ENCODE measurements at regions not wholly inside any gene's neighbourhood (a gene's known extent, or its start where the extent isn't known, plus 50 kb on each side); places are given as distances from the start of the nearest gene placed in this dataset.

DNA sequence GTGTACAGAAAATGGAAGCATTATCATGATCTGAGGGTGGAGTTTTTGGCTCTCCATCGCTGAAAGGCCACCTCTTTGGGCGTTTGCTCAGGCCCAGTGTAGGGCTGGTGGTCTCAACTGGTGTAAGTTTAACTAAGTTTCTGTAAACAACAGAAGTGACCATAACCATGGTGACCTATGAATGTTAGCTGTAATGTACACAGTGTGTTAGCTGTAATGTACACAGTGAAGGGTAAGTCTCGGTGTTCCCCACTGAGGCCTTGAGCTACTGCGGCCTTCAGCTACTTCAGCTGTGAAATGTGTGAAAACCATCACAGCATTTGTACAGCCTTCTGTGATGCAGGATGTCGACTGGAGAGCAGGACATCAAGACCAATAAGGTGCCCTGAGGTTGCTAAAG lies 185.2 kb downstream of the MYLK4 start:
- no peak overlapping the region for H3K4me3 ChIP-seq (ENCODE audit: low read length)
- TF ChIP-seq, protein P1, sequence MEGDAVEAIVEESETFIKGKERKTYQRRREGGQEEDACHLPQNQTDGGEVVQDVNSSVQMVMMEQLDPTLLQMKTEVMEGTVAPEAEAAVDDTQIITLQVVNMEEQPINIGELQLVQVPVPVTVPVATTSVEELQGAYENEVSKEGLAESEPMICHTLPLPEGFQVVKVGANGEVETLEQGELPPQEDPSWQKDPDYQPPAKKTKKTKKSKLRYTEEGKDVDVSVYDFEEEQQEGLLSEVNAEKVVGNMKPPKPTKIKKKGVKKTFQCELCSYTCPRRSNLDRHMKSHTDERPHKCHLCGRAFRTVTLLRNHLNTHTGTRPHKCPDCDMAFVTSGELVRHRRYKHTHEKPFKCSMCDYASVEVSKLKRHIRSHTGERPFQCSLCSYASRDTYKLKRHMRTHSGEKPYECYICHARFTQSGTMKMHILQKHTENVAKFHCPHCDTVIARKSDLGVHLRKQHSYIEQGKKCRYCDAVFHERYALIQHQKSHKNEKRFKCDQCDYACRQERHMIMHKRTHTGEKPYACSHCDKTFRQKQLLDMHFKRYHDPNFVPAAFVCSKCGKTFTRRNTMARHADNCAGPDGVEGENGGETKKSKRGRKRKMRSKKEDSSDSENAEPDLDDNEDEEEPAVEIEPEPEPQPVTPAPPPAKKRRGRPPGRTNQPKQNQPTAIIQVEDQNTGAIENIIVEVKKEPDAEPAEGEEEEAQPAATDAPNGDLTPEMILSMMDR (IDR thresholded peaks at IDR 0.05; ENCODE audit: insufficient read depth, low read depth, low read length, missing control alignments): no peak
- DNase-seq (ENCODE audit: low read depth): no peak

DNA sequence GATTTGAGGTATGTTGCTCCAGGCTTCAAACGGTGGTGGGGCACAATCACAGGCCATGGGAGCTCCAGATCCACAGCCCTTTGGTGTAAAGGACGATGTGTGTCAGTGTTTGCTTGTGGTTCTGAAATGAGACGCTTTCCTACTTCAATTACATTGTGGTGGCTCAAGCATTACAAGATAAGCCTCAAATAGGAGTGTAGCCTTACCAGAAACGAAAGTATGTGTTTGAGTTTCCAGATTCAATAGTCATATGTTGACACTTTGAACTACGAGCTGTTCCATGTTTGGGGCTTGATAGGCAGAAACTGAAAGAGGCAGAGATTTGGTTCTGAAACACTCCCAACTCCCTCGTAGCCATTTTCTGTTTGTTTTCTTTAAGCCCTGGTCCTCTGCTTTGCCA lies 187.1 kb downstream of the MYLK4 start:
- DNase-seq (ENCODE audit: low read depth): no peak
- H3K4me3 ChIP-seq (ENCODE audit: low read length): no peak overlapping the region
- TF ChIP-seq, protein P1 (IDR thresholded peaks at IDR 0.05; ENCODE audit: insufficient read depth, low read depth, low read length, missing control alignments): no peak

DNA sequence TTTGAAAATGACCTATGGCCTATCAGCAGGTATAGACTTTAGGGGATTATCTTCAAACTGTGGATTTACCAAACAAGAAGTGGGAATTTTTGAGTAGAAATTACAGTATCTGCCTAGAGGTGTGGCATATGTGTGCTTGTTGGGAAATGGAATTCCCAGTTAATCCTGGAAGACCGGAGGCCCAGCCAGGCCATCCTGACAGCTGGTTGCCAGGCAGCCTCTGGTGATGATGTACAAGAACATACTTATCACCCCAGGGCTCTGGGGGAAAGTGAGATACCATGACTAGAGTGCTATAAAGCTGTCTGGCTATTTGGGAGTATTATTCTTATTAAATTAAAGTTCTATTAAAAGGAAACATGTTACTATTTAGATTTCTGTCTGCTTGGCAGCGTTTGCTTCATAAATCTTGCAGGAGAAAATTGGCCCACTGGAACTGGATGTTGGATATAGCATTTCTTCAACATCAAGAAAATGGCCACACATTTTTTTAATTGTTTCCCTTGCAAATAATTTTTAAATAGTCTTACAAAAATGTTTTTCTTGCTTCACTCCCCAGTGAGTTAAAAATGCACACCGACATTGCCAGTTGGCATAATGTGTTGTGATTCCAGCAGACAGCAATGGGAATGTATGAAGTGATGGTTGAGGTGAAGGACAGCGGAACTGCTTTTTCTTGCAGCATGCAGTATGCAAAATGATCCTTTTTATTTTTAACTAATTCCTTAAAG lies 187.8 kb downstream of the MYLK4 start:
- TF ChIP-seq, protein P1 (IDR thresholded peaks at IDR 0.05; ENCODE audit: insufficient read depth, low read depth, low read length, missing control alignments): no peak
- H3K4me3 ChIP-seq (ENCODE audit: low read length): no peak overlapping the region
- DNase-seq (ENCODE audit: low read depth): no peak

DNA sequence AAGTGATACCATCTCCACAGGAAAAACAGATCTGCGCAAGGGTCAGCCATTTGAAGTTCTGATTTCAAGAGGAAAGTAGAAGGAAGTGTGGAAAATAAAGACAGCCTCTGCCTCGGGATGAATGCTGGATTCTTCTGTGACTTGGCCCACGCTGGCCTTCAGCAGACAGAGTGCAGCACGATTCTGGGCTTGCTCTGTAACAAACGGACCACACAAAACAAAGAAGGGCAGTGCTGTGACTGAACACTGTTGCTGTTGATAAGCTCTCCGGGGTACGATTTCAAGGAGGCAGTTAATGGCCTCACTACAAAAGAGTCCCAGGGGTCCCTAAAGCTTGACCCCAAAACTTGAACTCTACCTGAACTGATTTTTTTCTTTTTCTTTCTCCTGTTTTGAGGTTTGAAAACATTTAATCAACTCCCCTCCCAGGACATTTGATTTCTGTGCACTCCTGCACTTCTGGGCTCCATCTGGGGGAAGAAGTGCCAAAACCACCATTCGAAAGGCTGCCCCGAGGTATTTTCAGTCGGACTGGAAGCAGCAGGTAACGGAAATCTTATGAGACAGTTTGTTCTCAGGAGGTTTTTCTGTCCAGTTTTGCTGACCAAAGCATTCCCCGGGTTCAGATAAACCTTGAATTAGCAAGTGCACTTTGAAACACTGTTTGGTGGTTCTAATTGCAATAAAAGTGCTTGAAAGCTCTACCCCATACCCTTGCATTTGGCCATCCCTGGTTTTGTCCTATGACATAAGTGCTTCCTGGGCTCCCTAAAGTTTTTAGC lies 189.6 kb downstream of the MYLK4 start:
- TF ChIP-seq, protein P1 (IDR thresholded peaks at IDR 0.05; ENCODE audit: insufficient read depth, low read depth, low read length, missing control alignments): no peak
- DNase-seq (ENCODE audit: low read depth): no peak
- H3K4me3 ChIP-seq (ENCODE audit: low read length): no peak overlapping the region

DNA sequence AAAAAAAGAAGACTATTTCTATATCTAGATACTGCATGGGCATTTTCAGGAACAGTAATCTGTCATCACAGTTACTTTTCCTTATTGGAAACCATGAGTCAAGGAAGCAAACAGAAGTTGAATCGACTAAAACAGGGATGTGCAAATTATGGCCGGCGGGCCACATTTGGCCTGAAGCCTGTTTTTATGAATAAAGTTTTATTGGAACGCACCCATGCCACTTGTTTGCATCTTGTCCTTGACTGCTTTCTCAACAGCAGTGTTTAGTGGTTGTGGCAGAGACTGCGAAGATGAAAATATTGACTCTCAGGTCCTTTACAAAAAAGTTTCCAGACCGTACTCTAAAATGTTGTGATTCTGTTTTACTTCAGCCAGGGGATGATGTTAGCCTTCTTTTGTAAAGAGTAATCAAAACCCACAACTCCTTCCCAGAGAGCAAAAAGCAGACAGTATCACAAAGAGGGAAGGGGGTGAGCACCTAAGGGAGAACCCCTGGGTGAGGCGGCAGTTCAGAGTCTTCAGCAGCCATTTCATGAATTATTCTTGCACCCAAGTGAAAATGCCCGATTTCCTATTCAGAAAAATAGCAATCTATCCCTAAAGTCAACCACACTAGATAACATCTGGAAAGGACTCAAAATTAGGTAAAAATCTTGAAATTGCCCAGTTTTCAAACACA lies 190.4 kb downstream of the MYLK4 start:
- H3K4me3 ChIP-seq (ENCODE audit: low read length): no peak overlapping the region
- no peak for DNase-seq (ENCODE audit: low read depth)
- TF ChIP-seq, protein P1 (IDR thresholded peaks at IDR 0.05; ENCODE audit: insufficient read depth, low read depth, low read length, missing control alignments): no peak

DNA sequence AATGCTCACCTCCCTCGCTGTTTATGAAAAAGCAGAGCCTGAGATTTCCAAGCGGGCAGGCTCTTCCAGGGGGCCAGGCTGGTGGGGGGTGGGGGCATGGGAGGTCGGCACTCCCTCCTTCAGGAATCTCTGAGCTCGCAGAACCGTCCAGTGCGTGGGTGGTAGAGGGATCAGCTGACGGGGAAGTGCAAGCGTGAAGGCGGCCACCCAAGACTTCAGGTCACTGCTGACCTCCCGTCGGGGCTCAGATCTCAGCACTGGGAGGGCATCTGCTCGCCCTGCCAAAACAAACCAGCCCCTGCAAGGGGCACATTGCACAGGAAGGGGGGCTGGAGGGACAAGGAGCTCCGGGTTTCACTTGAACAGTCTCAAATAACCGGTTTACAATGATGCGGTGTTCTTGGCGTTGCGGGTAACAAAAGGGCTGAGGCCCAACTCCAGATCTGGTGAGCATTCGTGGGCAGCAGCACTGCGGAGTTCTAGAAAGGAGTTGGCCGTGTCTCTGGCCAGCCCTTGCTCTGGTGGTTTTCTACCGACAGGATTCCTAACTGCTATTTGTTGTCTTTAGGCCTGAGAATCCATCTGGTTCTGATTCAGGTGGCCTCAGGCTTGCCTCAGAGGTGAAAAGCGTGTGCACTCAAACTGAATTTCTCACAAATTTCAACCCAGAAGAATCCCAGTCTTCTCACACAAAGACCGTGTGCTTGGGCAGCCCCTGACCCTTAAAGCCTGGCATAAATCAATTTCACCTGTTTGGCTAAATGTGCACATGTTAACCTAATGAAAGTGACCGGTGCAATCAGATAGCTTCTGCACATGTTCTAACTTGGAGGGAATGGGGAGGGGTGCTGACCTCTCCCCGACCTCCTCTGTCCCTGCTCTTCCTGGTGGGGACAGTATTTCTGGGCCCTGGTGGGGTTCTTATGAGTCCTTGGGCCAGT lies 191.6 kb downstream of the MYLK4 start:
- no peak overlapping the region for H3K4me3 ChIP-seq (ENCODE audit: low read length)
- TF ChIP-seq, protein P1 (IDR thresholded peaks at IDR 0.05; ENCODE audit: insufficient read depth, low read depth, low read length, missing control alignments): no peak
- no peak for DNase-seq (ENCODE audit: low read depth)

Data from epithelial cell of esophagus (primary cell).